GM23248 (cell line): ENCODE measurements at regions not wholly inside any gene's neighbourhood (a gene's known extent, or its start where the extent isn't known, plus 50 kb on each side); places are given as distances from the start of the nearest gene placed in this dataset.

Experiments used
- EZH2 ChIP-seq: fragments of 200-600 bp; sonication (generic); IDR thresholded peaks from 2 replicates; pipeline ENCODE4 v1.6.1; 2018; ENCODE audit warnings: antibody characterized with exemption, mild to moderate bottlenecking; ENCODE audit not compliant: insufficient read depth, poor library complexity, severe bottlenecking
- EZH2phosphoT487 ChIP-seq: fragments of 200-600 bp; sonication (generic); IDR thresholded peaks from 2 replicates; pipeline ENCODE4 v1.6.1; 2018; ENCODE audit warnings: antibody characterized with exemption, moderate library complexity, mild to moderate bottlenecking, low read depth; ENCODE audit not compliant: insufficient read depth

DNA sequence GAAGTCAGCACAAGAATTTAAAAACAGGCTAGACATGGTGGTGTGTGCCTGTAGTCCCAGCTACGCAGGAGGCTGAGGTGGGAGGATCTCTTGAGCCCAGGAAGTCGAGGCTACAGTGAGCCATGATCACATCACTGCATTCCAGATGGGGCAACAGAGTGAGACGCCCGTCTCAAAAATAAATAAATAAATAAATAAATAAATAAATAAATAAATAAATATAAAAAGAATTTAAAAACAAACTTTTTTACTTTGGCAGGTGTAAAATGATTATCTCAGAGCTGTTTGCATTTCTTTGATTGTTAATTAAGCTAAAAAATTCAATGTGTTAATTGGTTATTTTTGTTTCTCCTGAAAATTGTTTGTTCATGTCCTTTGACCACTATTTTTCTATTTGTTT, 97.5 kb upstream of the RPS6KA3 start:
- TF ChIP-seq EZH2phosphoT487 (no peak), EZH2 (no peak)
